ENCODE measurements at regions not wholly inside any gene's neighbourhood (a gene's known extent, or its start where the extent isn't known, plus 50 kb on each side); places are given as distances from the start of the nearest gene placed in this dataset.

DNA sequence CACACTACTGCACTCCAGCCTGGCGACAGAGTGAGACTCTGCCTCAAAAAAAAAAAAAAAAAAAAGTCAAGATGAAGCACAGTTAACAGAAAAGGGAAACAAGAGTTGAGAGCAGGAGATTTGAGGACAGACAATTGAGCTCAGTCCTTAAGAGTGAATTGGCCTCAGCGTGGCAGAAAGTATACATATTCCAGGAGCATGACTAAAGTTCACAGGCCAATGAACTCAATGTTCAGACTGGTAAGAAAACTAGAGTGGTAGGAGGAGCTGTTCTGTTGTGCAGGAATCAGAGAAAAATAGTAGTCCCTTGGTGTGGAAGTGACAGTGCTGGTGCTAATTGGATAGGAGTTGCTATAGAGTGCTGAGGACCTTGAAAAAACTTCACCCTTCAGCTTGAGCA, 60.0 kb downstream of the NRN1 start:
- Mint-ChIP-seq H3K4me1 (ENCODE audit: unreplicated experiment) (no peaks in the 10 kb centered on the region), H3K9me3 (ENCODE audit: unreplicated experiment) (no peaks in the 10 kb centered on the region), H3K4me3 (ENCODE audit: unreplicated experiment) (no peak overlapping the region), H3K36me3 (ENCODE audit: low read depth, unreplicated experiment) (no peaks in the 10 kb centered on the region), H3K27ac (ENCODE audit: unreplicated experiment) (no peak overlapping the region), H3K27me3 (ENCODE audit: unreplicated experiment) (no peaks in the 10 kb centered on the region)
- TF ChIP-seq, protein P1, sequence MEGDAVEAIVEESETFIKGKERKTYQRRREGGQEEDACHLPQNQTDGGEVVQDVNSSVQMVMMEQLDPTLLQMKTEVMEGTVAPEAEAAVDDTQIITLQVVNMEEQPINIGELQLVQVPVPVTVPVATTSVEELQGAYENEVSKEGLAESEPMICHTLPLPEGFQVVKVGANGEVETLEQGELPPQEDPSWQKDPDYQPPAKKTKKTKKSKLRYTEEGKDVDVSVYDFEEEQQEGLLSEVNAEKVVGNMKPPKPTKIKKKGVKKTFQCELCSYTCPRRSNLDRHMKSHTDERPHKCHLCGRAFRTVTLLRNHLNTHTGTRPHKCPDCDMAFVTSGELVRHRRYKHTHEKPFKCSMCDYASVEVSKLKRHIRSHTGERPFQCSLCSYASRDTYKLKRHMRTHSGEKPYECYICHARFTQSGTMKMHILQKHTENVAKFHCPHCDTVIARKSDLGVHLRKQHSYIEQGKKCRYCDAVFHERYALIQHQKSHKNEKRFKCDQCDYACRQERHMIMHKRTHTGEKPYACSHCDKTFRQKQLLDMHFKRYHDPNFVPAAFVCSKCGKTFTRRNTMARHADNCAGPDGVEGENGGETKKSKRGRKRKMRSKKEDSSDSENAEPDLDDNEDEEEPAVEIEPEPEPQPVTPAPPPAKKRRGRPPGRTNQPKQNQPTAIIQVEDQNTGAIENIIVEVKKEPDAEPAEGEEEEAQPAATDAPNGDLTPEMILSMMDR (IDR thresholded peaks at IDR 0.05; ENCODE audit: unreplicated experiment), result no peak
- no peak for DNase-seq (ENCODE audit: low spot score)

DNA sequence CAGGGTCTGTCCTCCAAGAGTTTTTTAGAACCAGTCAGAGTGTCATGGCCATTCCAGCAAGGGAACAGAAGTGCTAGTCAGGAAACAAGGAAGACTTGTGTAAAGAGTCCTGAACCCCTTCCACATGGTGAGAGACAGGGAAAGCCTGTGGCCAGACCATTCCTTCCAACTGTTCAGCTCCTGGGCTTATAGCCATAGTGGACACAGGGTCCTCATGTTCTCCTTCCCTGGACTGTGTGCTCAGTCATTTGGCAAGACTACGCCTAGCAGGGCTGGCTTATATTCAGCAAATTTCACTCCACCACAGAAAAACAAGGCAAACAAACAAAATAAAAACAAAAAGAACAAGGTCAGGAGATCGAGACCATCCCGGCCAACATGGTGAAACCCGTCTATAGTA, 60.5 kb downstream of the NRN1 start:
- no peak overlapping the region for H3K27ac Mint-ChIP-seq (ENCODE audit: unreplicated experiment)
- no peaks in the 10 kb centered on the region for H3K36me3 Mint-ChIP-seq (ENCODE audit: low read depth, unreplicated experiment)
- H3K4me3 Mint-ChIP-seq (ENCODE audit: unreplicated experiment), result no peak overlapping the region
- H3K9me3 Mint-ChIP-seq (ENCODE audit: unreplicated experiment), result no peaks in the 10 kb centered on the region
- no peaks in the 10 kb centered on the region for H3K27me3 Mint-ChIP-seq (ENCODE audit: unreplicated experiment)
- H3K4me1 Mint-ChIP-seq (ENCODE audit: unreplicated experiment), result no peaks in the 10 kb centered on the region
- DNase-seq (ENCODE audit: low spot score), result no peak
- TF ChIP-seq, protein P1 (IDR thresholded peaks at IDR 0.05; ENCODE audit: unreplicated experiment), result no peak

- H3K27me3 Mint-ChIP-seq (ENCODE audit: unreplicated experiment), result no peaks in the 10 kb centered on the region
- no peaks in the 10 kb centered on the region for H3K36me3 Mint-ChIP-seq (ENCODE audit: low read depth, unreplicated experiment)
- no peaks in the 10 kb centered on the region for H3K9me3 Mint-ChIP-seq (ENCODE audit: unreplicated experiment)
- no peak overlapping the region for H3K4me3 Mint-ChIP-seq (ENCODE audit: unreplicated experiment)
- no peak overlapping the region for H3K27ac Mint-ChIP-seq (ENCODE audit: unreplicated experiment)
- DNase-seq (ENCODE audit: low spot score), result no peak
- TF ChIP-seq, protein P1 (IDR thresholded peaks at IDR 0.05; ENCODE audit: unreplicated experiment), result no peak
- H3K4me1 Mint-ChIP-seq (ENCODE audit: unreplicated experiment), result no peaks in the 10 kb centered on the region
These were observed 63.1 kb downstream of the NRN1 start for GRCh38 chr6:5943591-5943990.

- no peak overlapping the region for H3K27ac Mint-ChIP-seq (ENCODE audit: unreplicated experiment)
- no peaks in the 10 kb centered on the region for H3K36me3 Mint-ChIP-seq (ENCODE audit: low read depth, unreplicated experiment)
- H3K9me3 Mint-ChIP-seq (ENCODE audit: unreplicated experiment), result no peaks in the 10 kb centered on the region
- H3K27me3 Mint-ChIP-seq (ENCODE audit: unreplicated experiment), result no peaks in the 10 kb centered on the region
- H3K4me1 Mint-ChIP-seq (ENCODE audit: unreplicated experiment), result no peaks in the 10 kb centered on the region
- TF ChIP-seq, protein P1 (IDR thresholded peaks at IDR 0.05; ENCODE audit: unreplicated experiment), result no peak
- no peak for DNase-seq (ENCODE audit: low spot score)
- H3K4me3 Mint-ChIP-seq (ENCODE audit: unreplicated experiment), result no peak overlapping the region
These were observed 64.1 kb downstream of the NRN1 start for GRCh38 chr6:5942591-5942990.

DNA sequence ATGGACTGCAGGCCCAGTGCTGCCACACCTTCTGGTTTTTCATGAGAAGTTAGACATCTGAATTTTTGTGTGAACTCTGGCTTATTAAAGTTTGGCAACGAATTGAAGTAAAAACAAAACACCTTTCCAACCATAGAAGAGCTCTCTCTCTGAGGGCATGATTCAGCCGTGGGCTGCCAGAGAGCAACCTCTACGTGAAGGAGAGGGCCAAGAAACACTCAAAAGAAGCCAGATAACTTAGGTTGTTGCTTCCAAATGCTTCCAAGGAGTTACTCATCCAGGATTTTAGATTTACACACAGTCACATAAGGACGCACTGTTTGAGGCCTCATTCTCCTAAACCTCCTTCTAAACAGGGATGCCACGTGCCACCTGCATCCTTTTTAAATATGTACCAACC, 65.5 kb downstream of the NRN1 start:
- no peak overlapping the region for H3K27ac Mint-ChIP-seq (ENCODE audit: unreplicated experiment)
- DNase-seq (ENCODE audit: low spot score), result no peak
- no peak overlapping the region for H3K4me3 Mint-ChIP-seq (ENCODE audit: unreplicated experiment)
- H3K9me3 Mint-ChIP-seq (ENCODE audit: unreplicated experiment), result no peaks in the 10 kb centered on the region
- no peaks in the 10 kb centered on the region for H3K27me3 Mint-ChIP-seq (ENCODE audit: unreplicated experiment)
- no peaks in the 10 kb centered on the region for H3K36me3 Mint-ChIP-seq (ENCODE audit: low read depth, unreplicated experiment)
- TF ChIP-seq, protein P1 (IDR thresholded peaks at IDR 0.05; ENCODE audit: unreplicated experiment), result no peak
- no peaks in the 10 kb centered on the region for H3K4me1 Mint-ChIP-seq (ENCODE audit: unreplicated experiment)
